H1 (cell line): ENCODE measurements at regions not wholly inside any gene's neighbourhood (a gene's known extent, or its start where the extent isn't known, plus 50 kb on each side); places are given as distances from the start of the nearest gene placed in this dataset.

Source experiments
- CTCF ChIA-PET: fragments of 300-600 bp; sonication (Branson Sonifier 250); formaldehyde crosslinking; loops from one replicate; lab custom pipeline; 2021; ENCODE audit not compliant: partially characterized antibody; lab: Charles Lee
- POLR2A ChIA-PET: fragments of 300-600 bp; sonication (Branson Sonifier 250); formaldehyde crosslinking; loops from one replicate; lab custom pipeline; 2021; ENCODE audit warnings: inconsistent platforms; ENCODE audit not compliant: partially characterized antibody; lab: Charles Lee
- DNase-seq, 2 experiments: peaks; one replicate each; pipeline versions ENCODE4 v3.0.0 to v3.0.0-alpha.2; 2010 to 2022; ENCODE audit warnings: low spot score in 2 of 2, low read depth in 1 of 2, mixed read lengths in 1 of 2
- FAIRE-seq: peaks from 2 replicates; lab custom pipeline; 2011; peaks lifted over from hg19 to GRCh38; lab: Jason Lieb, UNC
- H2AFZ ChIP-seq: 2 replicates; pipeline ENCODE4 v1.8.1; 2012; ENCODE audit warnings: low read length, inconsistent platforms
- H2AK5ac ChIP-seq: 2 replicates; pipeline ENCODE4 v1.6.1; 2013; ENCODE audit warnings: low read depth, low read length
- H2BK120ac ChIP-seq: replicated peaks from 2 replicates; pipeline ENCODE3; 2013; ENCODE audit warnings: low read depth, low read length, inconsistent platforms
- H2BK12ac ChIP-seq: 2 replicates; pipeline ENCODE4 v1.6.1; 2013; ENCODE audit warnings: low read depth, low read length
- H2BK15ac ChIP-seq: 2 replicates; pipeline ENCODE4 v1.6.1; 2013; ENCODE audit warnings: low read length
- H2BK20ac ChIP-seq: 2 replicates; pipeline ENCODE4 v1.6.1; 2013; ENCODE audit warnings: low read length
- H2BK5ac ChIP-seq: 2 replicates; pipeline ENCODE4 v1.6.1; 2013; ENCODE audit warnings: low read depth, low read length
- H3K14ac ChIP-seq: 2 replicates; pipeline ENCODE4 v1.6.1; 2013; ENCODE audit warnings: inconsistent platforms; ENCODE audit not compliant: insufficient read length
- H3K18ac ChIP-seq: 2 replicates; pipeline ENCODE4 v1.6.1; 2013; ENCODE audit warnings: low read length; ENCODE audit errors: extremely low read depth
- H3K23ac ChIP-seq: 2 replicates; pipeline ENCODE4 v1.6.1; 2013; ENCODE audit warnings: inconsistent platforms; ENCODE audit not compliant: insufficient read length
- H3K23me2 ChIP-seq: 2 replicates; pipeline ENCODE4 v1.6.1; 2013; ENCODE audit warnings: low read depth, low read length
- H3K27ac ChIP-seq: 2 replicates; pipeline ENCODE4 v1.6.1; 2011; ENCODE audit warnings: low read depth, low read length, inconsistent platforms
- H3K27me3 ChIP-seq, 4 experiments: replicated peaks in 1 of 4; 1 replicate in 1 of 4; 2 replicates in 3 of 4; pipeline versions ENCODE4 v1.6.1 to v1.8.1; 2011 to 2013; ENCODE audit warnings: low read length in 3 of 4, mild to moderate bottlenecking in 3 of 4, inconsistent platforms in 2 of 4, mixed read lengths in 2 of 4, moderate library complexity in 1 of 4; ENCODE audit not compliant: control insufficient read depth in 3 of 4, insufficient read depth in 3 of 4; ENCODE audit errors: extremely low read depth in 1 of 4
- H3K36me3 ChIP-seq, 4 experiments: 2 replicates each; pipeline versions ENCODE4 v1.6.1 to v1.8.1; 2011 to 2013; ENCODE audit warnings: mild to moderate bottlenecking in 4 of 4, low read length in 3 of 4, moderate library complexity in 2 of 4, control low read depth in 1 of 4, inconsistent platforms in 1 of 4; ENCODE audit not compliant: insufficient read depth in 4 of 4, control insufficient read depth in 2 of 4
- H3K4ac ChIP-seq: replicated peaks from 2 replicates; pipeline ENCODE3; 2013; ENCODE audit warnings: low read length, low read depth, mixed read lengths, inconsistent platforms; ENCODE audit not compliant: insufficient read length
- H3K4me1 ChIP-seq, 4 experiments: replicated peaks in 1 of 4; 1 replicate in 1 of 4; 2 replicates in 3 of 4; pipeline versions ENCODE4 v1.6.1 to v1.8.1; 2011 to 2013; ENCODE audit warnings: low read length in 3 of 4, inconsistent platforms in 2 of 4, mixed read lengths in 1 of 4; ENCODE audit not compliant: insufficient read depth in 4 of 4, control insufficient read depth in 3 of 4
- H3K4me2 ChIP-seq, 2 experiments: 2 replicates each; pipeline versions ENCODE4 v1.6.1 to v1.8.1; 2011 to 2013; ENCODE audit warnings: low read depth in 2 of 2, low read length in 2 of 2, control low read depth in 1 of 2, inconsistent platforms in 1 of 2, mild to moderate bottlenecking in 1 of 2; ENCODE audit not compliant: insufficient read depth in 1 of 2
- H3K4me3 ChIP-seq, 4 experiments: fragments of 200-600, 300-600 bp in 1 of 4; sonication (generic), shearing (Covaris generic), sonication (Bioruptor Twin) in 1 of 4; 2 replicates each; pipeline versions ENCODE4 v1.5.1 to v1.8.1; 2011 to 2016; ENCODE audit warnings: low read length in 4 of 4, low read depth in 3 of 4, control low read depth in 2 of 4, inconsistent platforms in 2 of 4, mild to moderate bottlenecking in 2 of 4, mixed read lengths in 1 of 4, moderate library complexity in 1 of 4; ENCODE audit not compliant: insufficient read depth in 2 of 4; ENCODE audit errors: extremely low read depth in 1 of 4
- H3K56ac ChIP-seq: replicated peaks from 2 replicates; pipeline ENCODE3; 2013; ENCODE audit warnings: low read depth, mild to moderate bottlenecking, mixed read lengths, low read length, inconsistent platforms; ENCODE audit not compliant: insufficient read length
- H3K79me1 ChIP-seq: 2 replicates; pipeline ENCODE4 v1.6.1; 2013; ENCODE audit warnings: low read depth, low read length, control low read depth
- H3K79me2 ChIP-seq, 2 experiments: 2 replicates each; pipeline versions ENCODE4 v1.6.1 to v1.8.1; 2012 to 2013; ENCODE audit warnings: low read length in 2 of 2, mild to moderate bottlenecking in 2 of 2, inconsistent platforms in 1 of 2; ENCODE audit not compliant: insufficient read depth in 2 of 2, control insufficient read depth in 1 of 2
- H3K9ac ChIP-seq, 4 experiments: replicated peaks in 1 of 4; 1 replicate in 1 of 4; 2 replicates in 3 of 4; pipeline versions ENCODE4 v1.6.1 to v1.8.1; 2011 to 2013; ENCODE audit warnings: low read depth in 3 of 4, low read length in 3 of 4, control low read depth in 2 of 4, mild to moderate bottlenecking in 2 of 4, moderate library complexity in 2 of 4, inconsistent platforms in 1 of 4; ENCODE audit errors: extremely low read depth in 1 of 4
- H3K9me3 ChIP-seq, 2 experiments: 2 replicates each; pipeline versions ENCODE4 v1.6.1 to v1.8.1; 2012 to 2013; ENCODE audit warnings: mild to moderate bottlenecking in 2 of 2, moderate library complexity in 2 of 2, control low read depth in 1 of 2, inconsistent platforms in 1 of 2, low read depth in 1 of 2, low read length in 1 of 2, mixed read lengths in 1 of 2; ENCODE audit not compliant: insufficient read depth in 2 of 2
- H4K20me1 ChIP-seq, 2 experiments: replicated peaks in 1 of 2; 2 replicates each; pipeline versions ENCODE3 to v1.8.1; 2011 to 2013; ENCODE audit warnings: inconsistent platforms in 2 of 2, low read length in 2 of 2, mild to moderate bottlenecking in 1 of 2; ENCODE audit not compliant: insufficient read depth in 2 of 2, control insufficient read depth in 1 of 2
- H4K5ac ChIP-seq: 2 replicates; pipeline ENCODE4 v1.6.1; 2013; ENCODE audit warnings: low read length, low read depth, mixed read lengths, inconsistent platforms; ENCODE audit not compliant: insufficient read length
- H4K8ac ChIP-seq: 2 replicates; pipeline ENCODE4 v1.8.0; 2013; ENCODE audit warnings: mild to moderate bottlenecking, moderate library complexity, low read length, inconsistent platforms; ENCODE audit not compliant: insufficient read depth; ENCODE audit errors: extremely low read depth
- H4K91ac ChIP-seq: replicated peaks from 2 replicates; pipeline ENCODE3; 2013; ENCODE audit warnings: low read length, mixed read lengths, inconsistent platforms; ENCODE audit not compliant: insufficient read length
- BACH1 ChIP-seq: IDR thresholded peaks from 2 replicates; pipeline ENCODE4 v1.6.1; 2012; ENCODE audit warnings: low read length, improper control_type of control experiment
- BCL11A ChIP-seq, 2 experiments: IDR thresholded peaks; one replicate each; pipeline ENCODE4 v1.6.1; 2011; ENCODE audit warnings: low read depth in 2 of 2, low read length in 2 of 2, mild to moderate bottlenecking in 2 of 2
- CTBP2 ChIP-seq: IDR thresholded peaks from 2 replicates; pipeline ENCODE4 v1.7.0; 2011; ENCODE audit warnings: borderline replicate concordance, mild to moderate bottlenecking, moderate library complexity, mixed read lengths, low read length; ENCODE audit not compliant: insufficient read depth, insufficient read length
- EGR1 ChIP-seq: IDR thresholded peaks from 2 replicates; pipeline ENCODE4 v1.6.1; 2011; ENCODE audit warnings: low read depth, low read length, borderline replicate concordance
- EP300 ChIP-seq, 2 experiments: IDR thresholded peaks; 1 replicate in 1 of 2; 2 replicates in 1 of 2; pipeline ENCODE4 v1.6.1; 2011 to 2012; ENCODE audit warnings: low read depth in 2 of 2, low read length in 2 of 2, mild to moderate bottlenecking in 2 of 2, borderline replicate concordance in 1 of 2, inconsistent platforms in 1 of 2, moderate library complexity in 1 of 2
- EZH2 ChIP-seq: fragments of 200-600 bp; sonication (generic); IDR thresholded peaks from 2 replicates; pipeline ENCODE4 v1.7.1; 2012; ENCODE audit warnings: low read depth, mild to moderate bottlenecking, moderate library complexity, low read length, inconsistent platforms; ENCODE audit not compliant: severe bottlenecking
- MAFK ChIP-seq: IDR thresholded peaks from 2 replicates; pipeline ENCODE4 v1.6.1; 2012; ENCODE audit warnings: low read depth, mild to moderate bottlenecking, improper control_type of control experiment, low read length
- MAX ChIP-seq: IDR thresholded peaks from 2 replicates; pipeline ENCODE4 v1.6.1; 2012; ENCODE audit warnings: inconsistent platforms
- NRF1 ChIP-seq: IDR thresholded peaks from 2 replicates; pipeline ENCODE4 v1.6.1; 2011; ENCODE audit warnings: mild to moderate bottlenecking, low read depth, low read length, improper control_type of control experiment
- POLR2A ChIP-seq, 2 experiments: IDR thresholded peaks; 1 replicate in 1 of 2; 2 replicates in 1 of 2; pipeline ENCODE4 v1.6.1; 2011; ENCODE audit warnings: low read depth in 2 of 2, low read length in 2 of 2, mild to moderate bottlenecking in 2 of 2; ENCODE audit errors: control extremely low read depth in 1 of 2
- RXRA ChIP-seq: IDR thresholded peaks from 2 replicates; pipeline ENCODE4 v1.6.1; 2011; ENCODE audit warnings: low read depth, mild to moderate bottlenecking, low read length, moderate library complexity; ENCODE audit not compliant: insufficient read depth
- SIX5 ChIP-seq: IDR thresholded peaks from 2 replicates; pipeline ENCODE4 v1.6.1; 2011; ENCODE audit warnings: mild to moderate bottlenecking, low read depth, low read length
- SP1 ChIP-seq: IDR thresholded peaks from 2 replicates; pipeline ENCODE4 v1.6.1; 2011; ENCODE audit warnings: low read depth, low read length
- SUZ12 ChIP-seq: fragments of 200-600 bp; sonication (generic); IDR thresholded peaks from 2 replicates; pipeline ENCODE4 v1.6.1; 2012; ENCODE audit warnings: mild to moderate bottlenecking, inconsistent platforms, low read length, moderate library complexity, mixed read lengths
- YY1 ChIP-seq: IDR thresholded peaks from 2 replicates; pipeline ENCODE4 v1.6.1; 2011; ENCODE audit warnings: low read depth, mild to moderate bottlenecking, low read length
- WGBS, 2 experiments: shearing (Covaris generic) in 1 of 2; methylation state at CpG; one replicate each; pipeline versions ENCODE4 v1.1.6 to v1.1.7; 2013 to 2015; ENCODE audit warnings: low lambda C conversion rate in 2 of 2, mixed read lengths in 2 of 2, inconsistent platforms in 1 of 2, low coverage in 1 of 2, missing lambda C conversion rate in 1 of 2; ENCODE audit not compliant: insufficient replicate concordance in 2 of 2, insufficient coverage in 1 of 2, insufficient read length in 1 of 2; ENCODE audit errors: extremely low coverage in 1 of 2, missing lambda C conversion rate in 1 of 2; 5-methylcytosine and 5-hydroxymethylcytosine counted together

DNA sequence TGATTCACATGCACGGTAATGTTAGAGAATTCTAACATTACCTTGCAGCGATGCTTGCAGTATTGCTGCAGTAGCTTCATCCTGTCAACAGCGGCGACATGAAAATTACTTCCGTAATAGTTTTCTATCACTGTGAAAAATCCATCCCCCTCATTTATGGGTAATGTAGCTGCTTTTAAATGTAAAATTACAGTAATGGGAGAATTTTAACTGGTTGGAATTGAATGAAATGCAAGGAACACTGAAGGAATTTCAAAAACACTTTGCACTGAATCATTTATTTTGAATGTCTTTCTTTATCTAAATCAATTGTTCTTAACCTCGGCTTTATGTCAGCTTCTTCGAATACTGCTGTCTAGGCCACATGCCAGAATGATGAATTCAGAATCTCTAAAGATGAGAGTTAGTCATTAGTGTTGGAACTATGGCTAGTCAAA lies 102.4 kb upstream of the HIVEP1 start:
- no peaks in the 10 kb centered on the region for H3K23me2 ChIP-seq
- no peak overlapping the region for H3K4ac ChIP-seq
- H2BK15ac ChIP-seq: no peak overlapping the region
- H2BK5ac ChIP-seq: no peak overlapping the region
- no peak overlapping the region for H3K14ac ChIP-seq
- H3K9me3 ChIP-seq: peaks cover 5 to 15% of the 10 kb centered on the region in 2 experiments
- no peak overlapping the region for H3K18ac ChIP-seq
- no peaks in the 10 kb centered on the region for H4K20me1 ChIP-seq
- H2BK12ac ChIP-seq: no peak overlapping the region
- no peak overlapping the region for H3K56ac ChIP-seq
- no peak overlapping the region for H2AK5ac ChIP-seq
- DNase-seq: no peak
- H3K4me1 ChIP-seq: no peaks in the 10 kb centered on the region
- no peak overlapping the region for H4K5ac ChIP-seq
- H3K79me1 ChIP-seq: no peaks in the 10 kb centered on the region
- H2BK20ac ChIP-seq: no peak overlapping the region
- no peak overlapping the region for H3K4me2 ChIP-seq
- no peak overlapping the region for H4K91ac ChIP-seq
- no peak overlapping the region for H3K4me3 ChIP-seq
- CTCF ChIA-PET: interaction anchor here (0.6 to 0.9 kb wide), 3 partner anchors 24 to 937 kb away, joined by 3 read pairs; no protein-coding TSS in a partner anchor
- H3K79me2 ChIP-seq: no peaks in the 10 kb centered on the region
- H3K23ac ChIP-seq: no peak overlapping the region
- no peak for FAIRE-seq
- POLR2A ChIA-PET: no interaction called here
- H2BK120ac ChIP-seq: no peak overlapping the region
- WGBS, 2 experiments: 88% methylated on average over 7 of the region's 7 CpGs; no CpG with 5 or more reads in 1 of the 2 experiments
- no peak overlapping the region for H2AFZ ChIP-seq
- peaks cover 0 to 4% (median 0%) of the 10 kb centered on the region in 4 experiments; a peak in 2 of 8 replicates for H3K36me3 ChIP-seq
- H3K27me3 ChIP-seq: no peaks in the 10 kb centered on the region
- no peak overlapping the region for H4K8ac ChIP-seq
- no peak for TF ChIP-seq POLR2A (IDR thresholded peaks at IDR 0.05; ENCODE audit: control extremely low read depth in 1 of 2, low read depth in 2 of 2, low read length in 2 of 2)
- TF ChIP-seq CTBP2: no peak
- no peak for TF ChIP-seq EGR1
- no peak for TF ChIP-seq EP300 (IDR thresholded peaks at IDR 0.05; ENCODE audit: borderline replicate concordance in 1 of 2, low read depth in 2 of 2, low read length in 2 of 2)
- TF ChIP-seq SUZ12: no peak
- no peak for TF ChIP-seq EZH2
- TF ChIP-seq MAX: no peak
- no peak for TF ChIP-seq MAFK
- TF ChIP-seq BACH1: no peak
- TF ChIP-seq NRF1: no peak
- no peak for TF ChIP-seq SIX5
- no peak for TF ChIP-seq BCL11A (IDR thresholded peaks at IDR 0.05; ENCODE audit: low read depth in 2 of 2, low read length in 2 of 2)
- TF ChIP-seq RXRA: no peak
- TF ChIP-seq SP1: no peak
- no peak for TF ChIP-seq YY1
- H3K27ac ChIP-seq: no peak overlapping the region
- H3K9ac ChIP-seq: no peak overlapping the region
